Keratinocyte (primary cell): ENCODE measurements at regions not wholly inside any gene's neighbourhood (a gene's known extent, or its start where the extent isn't known, plus 50 kb on each side); places are given as distances from the start of the nearest gene placed in this dataset.

Experiments
- EZH2 ChIP-seq: IDR thresholded peaks from one replicate; pipeline ENCODE4 v1.6.1; 2012; ENCODE audit warnings: inconsistent platforms, mild to moderate bottlenecking, low read length, moderate library complexity
- TF ChIP-seq, protein P1 (sequence below), 3 experiments: IDR thresholded peaks in 1 of 3; conservative IDR thresholded peaks in 1 of 3; optimal IDR thresholded peaks in 1 of 3; 2 replicates in 2 of 3; 3 replicates in 1 of 3; pipeline versions ENCODE3 to v1.5.1; 2011; ENCODE audit warnings: low read length in 3 of 3, mild to moderate bottlenecking in 3 of 3, moderate library complexity in 2 of 3, control low read depth in 1 of 3, inconsistent platforms in 1 of 3; ENCODE audit not compliant: insufficient read depth in 2 of 3; ENCODE audit errors: extremely low read depth in 1 of 3

GRCh38 chr22:25405841-25406509 lies 158.5 kb upstream of the GRK3 start:
- TF ChIP-seq, protein P1, sequence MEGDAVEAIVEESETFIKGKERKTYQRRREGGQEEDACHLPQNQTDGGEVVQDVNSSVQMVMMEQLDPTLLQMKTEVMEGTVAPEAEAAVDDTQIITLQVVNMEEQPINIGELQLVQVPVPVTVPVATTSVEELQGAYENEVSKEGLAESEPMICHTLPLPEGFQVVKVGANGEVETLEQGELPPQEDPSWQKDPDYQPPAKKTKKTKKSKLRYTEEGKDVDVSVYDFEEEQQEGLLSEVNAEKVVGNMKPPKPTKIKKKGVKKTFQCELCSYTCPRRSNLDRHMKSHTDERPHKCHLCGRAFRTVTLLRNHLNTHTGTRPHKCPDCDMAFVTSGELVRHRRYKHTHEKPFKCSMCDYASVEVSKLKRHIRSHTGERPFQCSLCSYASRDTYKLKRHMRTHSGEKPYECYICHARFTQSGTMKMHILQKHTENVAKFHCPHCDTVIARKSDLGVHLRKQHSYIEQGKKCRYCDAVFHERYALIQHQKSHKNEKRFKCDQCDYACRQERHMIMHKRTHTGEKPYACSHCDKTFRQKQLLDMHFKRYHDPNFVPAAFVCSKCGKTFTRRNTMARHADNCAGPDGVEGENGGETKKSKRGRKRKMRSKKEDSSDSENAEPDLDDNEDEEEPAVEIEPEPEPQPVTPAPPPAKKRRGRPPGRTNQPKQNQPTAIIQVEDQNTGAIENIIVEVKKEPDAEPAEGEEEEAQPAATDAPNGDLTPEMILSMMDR (optimal IDR thresholded peaks at IDR 0.05 in 1 of 3, IDR thresholded peaks at IDR 0.05 in 1 of 3, conservative IDR thresholded peaks at IDR 0.05 in 1 of 3; ENCODE audit: extremely low read depth in 1 of 3, insufficient read depth in 2 of 3, low read length in 3 of 3), result no peak
- TF ChIP-seq EZH2, result no peak
